ENCODE measurements at regions not wholly inside any gene's neighbourhood (a gene's known extent, or its start where the extent isn't known, plus 50 kb on each side); places are given as distances from the start of the nearest gene placed in this dataset.

DNA sequence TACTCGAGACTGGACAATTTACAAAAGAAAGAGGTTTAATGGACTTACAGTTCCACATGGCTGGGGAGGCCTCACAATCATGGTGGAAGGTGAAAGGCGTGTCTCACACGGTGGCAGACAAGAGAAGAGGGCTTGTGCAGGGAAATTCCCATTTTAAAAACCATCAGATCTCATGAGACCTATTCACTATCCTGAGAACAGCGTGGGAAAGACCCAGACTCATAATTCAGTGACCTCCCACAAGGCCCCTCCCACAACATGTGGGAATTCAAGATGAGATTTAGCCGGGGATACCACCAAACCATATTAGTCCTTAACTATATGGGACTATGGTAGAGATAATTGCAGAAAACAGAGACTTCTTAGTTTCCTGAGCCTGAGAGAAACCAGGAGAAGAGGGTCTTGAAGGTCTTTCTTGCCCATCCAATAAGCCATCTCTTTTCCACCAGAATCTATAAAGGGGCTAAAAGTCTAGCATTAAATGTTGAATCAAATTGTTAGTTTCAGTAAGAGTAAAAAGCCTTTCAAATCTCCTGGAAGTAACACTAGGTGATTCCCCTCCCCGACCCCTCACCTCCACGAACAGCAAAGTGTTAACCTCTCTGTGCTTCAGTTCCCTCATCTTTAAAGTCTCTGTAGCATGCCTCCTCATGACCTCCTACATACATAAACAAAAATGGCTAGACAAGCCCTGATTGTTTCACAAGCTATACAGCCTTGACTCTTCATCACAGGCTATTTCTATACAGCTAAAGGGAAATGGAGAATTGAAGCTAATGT lies 259.1 kb downstream of the TMEM167A start:
- no peaks in the 10 kb centered on the region for H3K36me3 ChIP-seq
- no peak for DNase-seq
- TF ChIP-seq, protein P1, sequence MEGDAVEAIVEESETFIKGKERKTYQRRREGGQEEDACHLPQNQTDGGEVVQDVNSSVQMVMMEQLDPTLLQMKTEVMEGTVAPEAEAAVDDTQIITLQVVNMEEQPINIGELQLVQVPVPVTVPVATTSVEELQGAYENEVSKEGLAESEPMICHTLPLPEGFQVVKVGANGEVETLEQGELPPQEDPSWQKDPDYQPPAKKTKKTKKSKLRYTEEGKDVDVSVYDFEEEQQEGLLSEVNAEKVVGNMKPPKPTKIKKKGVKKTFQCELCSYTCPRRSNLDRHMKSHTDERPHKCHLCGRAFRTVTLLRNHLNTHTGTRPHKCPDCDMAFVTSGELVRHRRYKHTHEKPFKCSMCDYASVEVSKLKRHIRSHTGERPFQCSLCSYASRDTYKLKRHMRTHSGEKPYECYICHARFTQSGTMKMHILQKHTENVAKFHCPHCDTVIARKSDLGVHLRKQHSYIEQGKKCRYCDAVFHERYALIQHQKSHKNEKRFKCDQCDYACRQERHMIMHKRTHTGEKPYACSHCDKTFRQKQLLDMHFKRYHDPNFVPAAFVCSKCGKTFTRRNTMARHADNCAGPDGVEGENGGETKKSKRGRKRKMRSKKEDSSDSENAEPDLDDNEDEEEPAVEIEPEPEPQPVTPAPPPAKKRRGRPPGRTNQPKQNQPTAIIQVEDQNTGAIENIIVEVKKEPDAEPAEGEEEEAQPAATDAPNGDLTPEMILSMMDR (IDR thresholded peaks at IDR 0.05; ENCODE audit: low read depth, low read length) = no peak
- H3K9me3 ChIP-seq = no peaks in the 10 kb centered on the region
- no peaks in the 10 kb centered on the region for H3K27me3 ChIP-seq
- H3K4me1 ChIP-seq = no peaks in the 10 kb centered on the region
- no peak overlapping the region for H3K4me3 ChIP-seq (ENCODE audit: low read depth, low read length)

- no peaks in the 10 kb centered on the region for H3K9me3 ChIP-seq
- peaks cover 4% of the 10 kb centered on the region; the same call in 1 of the 2 replicates for H3K4me1 ChIP-seq
- H3K27me3 ChIP-seq = no peaks in the 10 kb centered on the region
- TF ChIP-seq, protein P1 (IDR thresholded peaks at IDR 0.05; ENCODE audit: low read depth, low read length) = no peak
- no peaks in the 10 kb centered on the region for H3K36me3 ChIP-seq
- H3K4me3 ChIP-seq (ENCODE audit: low read depth, low read length) = no peak overlapping the region
- DNase-seq = no peak
These were observed 260.3 kb downstream of the TMEM167A start for GRCh38 chr5:82816926-82817325.

GRCh38 chr5:82815871-82816270 lies 261.3 kb downstream of the TMEM167A start:
- H3K36me3 ChIP-seq = no peaks in the 10 kb centered on the region
- H3K9me3 ChIP-seq = no peaks in the 10 kb centered on the region
- H3K4me1 ChIP-seq = peaks cover 4% of the 10 kb centered on the region; the same call in 1 of the 2 replicates
- TF ChIP-seq, protein P1 (IDR thresholded peaks at IDR 0.05; ENCODE audit: low read depth, low read length) = no peak
- H3K27me3 ChIP-seq = no peaks in the 10 kb centered on the region
- no peak overlapping the region for H3K4me3 ChIP-seq (ENCODE audit: low read depth, low read length)
- no peak for DNase-seq

DNA sequence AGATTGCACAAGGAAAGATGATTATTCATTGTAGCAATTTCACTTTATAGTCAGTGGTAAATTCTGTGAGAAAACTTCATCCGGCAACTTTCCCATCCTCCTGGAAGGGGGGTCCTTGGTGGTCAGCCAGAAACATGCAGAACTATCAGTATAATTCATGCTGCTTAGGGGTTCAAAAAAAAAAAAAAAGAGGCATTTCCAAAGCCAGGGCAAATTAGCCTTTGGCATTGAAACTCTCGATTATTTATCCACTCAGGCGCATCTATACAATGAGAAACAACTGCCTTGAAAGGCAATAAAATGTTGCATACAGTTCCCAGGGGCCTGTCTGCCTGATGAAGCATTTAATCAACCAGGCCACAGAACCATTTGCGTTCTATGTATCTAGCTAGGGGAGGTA lies 263.3 kb downstream of the TMEM167A start:
- TF ChIP-seq, protein P1 (IDR thresholded peaks at IDR 0.05; ENCODE audit: low read depth, low read length) = no peak
- no peak for DNase-seq
- Histone ChIP-seq H3K4me3 (ENCODE audit: low read depth, low read length) (no peak overlapping the region), H3K4me1 (peaks cover 4% of the 10 kb centered on the region; the same call in 1 of the 2 replicates), H3K36me3 (no peaks in the 10 kb centered on the region), H3K9me3 (no peaks in the 10 kb centered on the region), H3K27me3 (no peaks in the 10 kb centered on the region)

- Histone ChIP-seq H3K4me3 (ENCODE audit: low read depth, low read length) (no peak overlapping the region), H3K9me3 (no peaks in the 10 kb centered on the region), H3K4me1 (peaks cover 4% of the 10 kb centered on the region; the same call in 1 of the 2 replicates), H3K27me3 (no peaks in the 10 kb centered on the region), H3K36me3 (no peaks in the 10 kb centered on the region)
- DNase-seq = no peak
- TF ChIP-seq, protein P1 (IDR thresholded peaks at IDR 0.05; ENCODE audit: low read depth, low read length) = no peak
These were observed 264.6 kb downstream of the TMEM167A start for GRCh38 chr5:82812575-82812974.

- no peaks in the 10 kb centered on the region for H3K36me3 ChIP-seq
- H3K4me1 ChIP-seq = peaks cover 4% of the 10 kb centered on the region; the same call in 1 of the 2 replicates
- H3K4me3 ChIP-seq (ENCODE audit: low read depth, low read length) = no peak overlapping the region
- TF ChIP-seq, protein P1 (IDR thresholded peaks at IDR 0.05; ENCODE audit: low read depth, low read length) = no peak
- no peaks in the 10 kb centered on the region for H3K27me3 ChIP-seq
- H3K9me3 ChIP-seq = no peaks in the 10 kb centered on the region
- DNase-seq = no peak
These were observed 265.7 kb downstream of the TMEM167A start for GRCh38 chr5:82811490-82811889.

Data from BE2C (cell line).